ENCODE measurements at regions not wholly inside any gene's neighbourhood (a gene's known extent, or its start where the extent isn't known, plus 50 kb on each side); places are given as distances from the start of the nearest gene placed in this dataset.
A peak's percentile ranks its signal among the peaks of the same experiment; 100 is the strongest.
"Not testable (repeated sequence)": the region's sequence is repeated elsewhere in the genome, so short reads cannot be mapped to it uniquely, and the experiment has no call there.

DNA sequence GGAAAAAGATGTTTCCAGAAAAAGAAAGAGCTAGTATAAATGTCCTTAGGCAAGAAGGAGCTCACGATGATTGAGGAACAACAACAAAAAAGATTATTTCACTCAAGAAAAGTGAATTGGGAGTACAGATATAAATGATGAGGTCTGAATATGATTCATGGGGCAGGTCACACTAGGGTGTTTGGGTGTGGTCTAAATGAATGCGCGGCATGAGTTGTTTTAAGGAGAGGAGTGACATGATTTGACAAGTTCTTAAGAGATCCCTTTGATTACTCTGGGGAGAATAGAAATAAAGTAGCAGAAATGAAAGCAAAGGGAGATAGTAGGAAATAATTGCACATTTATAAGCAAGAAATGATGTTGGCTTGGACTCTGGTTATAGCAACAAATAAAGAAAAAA lies 59.3 kb downstream of the NUTM2D start:
- not testable (repeated sequence) for H3K36me3 ChIP-seq (ENCODE audit: insufficient read depth); H3K4me3 ChIP-seq (ENCODE audit: low read depth, low read length); H3K27ac ChIP-seq (ENCODE audit: low read depth); DNase-seq (ENCODE audit: extremely low spot score); H3K4me1 ChIP-seq (ENCODE audit: insufficient read depth)
- WGBS: 51% methylated on average over 3 of the region's 3 CpGs

DNA sequence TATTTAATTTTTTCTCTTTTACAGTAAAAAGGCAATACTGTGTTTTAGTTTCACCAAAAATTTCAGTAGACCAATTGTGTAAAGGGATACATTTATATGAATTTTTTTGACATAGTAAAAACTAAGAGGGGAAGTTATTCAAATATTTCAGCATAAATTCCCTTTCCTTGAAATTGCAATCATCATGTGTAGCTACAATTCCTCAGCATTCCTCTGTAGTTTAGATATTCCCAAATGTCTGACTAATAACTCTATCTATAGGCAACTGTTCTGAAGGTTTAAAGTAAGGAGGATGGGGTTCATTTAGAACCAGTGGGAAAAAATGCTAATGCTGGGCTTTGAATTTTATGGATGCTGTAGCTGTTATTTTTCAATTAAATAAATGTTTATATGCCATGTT lies 65.1 kb downstream of the NUTM2D start:
- H3K27ac ChIP-seq (ENCODE audit: low read depth); H3K36me3 ChIP-seq (ENCODE audit: insufficient read depth); H3K4me3 ChIP-seq (ENCODE audit: low read depth, low read length); DNase-seq (ENCODE audit: extremely low spot score); H3K4me1 ChIP-seq (ENCODE audit: insufficient read depth): not testable (repeated sequence)

DNA sequence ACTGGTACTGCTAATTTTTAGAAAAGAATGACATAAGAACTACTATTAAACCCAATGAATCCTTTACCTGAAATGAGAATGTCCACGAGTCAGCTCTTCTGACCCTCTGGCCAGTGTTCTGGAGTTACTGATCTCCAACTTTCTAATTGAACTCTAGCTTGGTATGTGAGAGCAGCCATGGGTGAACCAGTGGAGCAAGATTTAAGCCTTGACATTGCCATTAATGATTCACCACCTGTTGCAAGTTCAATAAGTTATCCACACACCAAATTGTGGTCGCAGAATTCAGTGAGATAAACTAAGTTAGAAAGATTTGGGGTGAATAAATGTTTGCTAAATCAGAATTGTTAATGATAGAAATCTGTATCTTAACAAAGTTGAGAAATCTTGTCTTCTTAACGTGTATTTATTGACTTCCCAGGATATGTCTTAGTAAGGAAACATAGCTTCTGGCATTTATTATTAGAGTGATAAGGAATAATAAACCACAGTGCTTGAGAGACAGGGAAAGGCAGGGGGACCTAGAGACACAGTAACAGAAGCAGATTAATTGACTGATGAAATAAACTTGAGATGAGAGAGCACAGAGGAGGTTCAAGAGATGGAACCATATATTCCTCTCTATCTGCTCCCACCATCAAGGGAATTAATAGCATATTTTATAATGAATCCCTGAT lies 67.3 kb downstream of the NUTM2D start:
- H3K4me3 ChIP-seq (ENCODE audit: low read depth, low read length); H3K27ac ChIP-seq (ENCODE audit: low read depth); H3K4me1 ChIP-seq (ENCODE audit: insufficient read depth); H3K36me3 ChIP-seq (ENCODE audit: insufficient read depth); DNase-seq (ENCODE audit: extremely low spot score): not testable (repeated sequence)
- WGBS: 53% methylated on average over 3 of the region's 3 CpGs

DNA sequence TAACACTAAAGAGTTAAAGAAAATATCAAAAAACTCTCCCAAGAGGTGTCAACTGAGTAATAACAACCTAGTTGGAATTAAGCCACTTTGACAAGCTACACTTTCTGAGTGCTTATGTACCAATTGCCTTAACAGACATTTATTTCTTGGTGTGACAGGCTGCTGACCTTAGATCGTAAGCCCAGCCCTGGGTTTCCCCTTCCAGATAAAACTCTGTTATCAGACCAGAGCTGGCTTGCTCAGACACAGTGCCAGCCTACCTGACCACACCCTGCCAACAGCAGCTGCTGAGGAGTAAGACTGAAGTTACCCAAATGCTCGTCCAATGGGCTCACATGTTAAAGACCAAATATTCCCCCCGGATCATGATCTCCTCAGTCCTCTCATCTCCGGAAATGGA lies 70.9 kb upstream of the MINPP1 start:
- 39% methylated on average over 1 of the region's 4 CpGs for WGBS
- not testable (repeated sequence) for DNase-seq (ENCODE audit: extremely low spot score); H3K4me3 ChIP-seq (ENCODE audit: low read depth, low read length); H3K4me1 ChIP-seq (ENCODE audit: insufficient read depth); H3K36me3 ChIP-seq (ENCODE audit: insufficient read depth); H3K27ac ChIP-seq (ENCODE audit: low read depth)

DNA sequence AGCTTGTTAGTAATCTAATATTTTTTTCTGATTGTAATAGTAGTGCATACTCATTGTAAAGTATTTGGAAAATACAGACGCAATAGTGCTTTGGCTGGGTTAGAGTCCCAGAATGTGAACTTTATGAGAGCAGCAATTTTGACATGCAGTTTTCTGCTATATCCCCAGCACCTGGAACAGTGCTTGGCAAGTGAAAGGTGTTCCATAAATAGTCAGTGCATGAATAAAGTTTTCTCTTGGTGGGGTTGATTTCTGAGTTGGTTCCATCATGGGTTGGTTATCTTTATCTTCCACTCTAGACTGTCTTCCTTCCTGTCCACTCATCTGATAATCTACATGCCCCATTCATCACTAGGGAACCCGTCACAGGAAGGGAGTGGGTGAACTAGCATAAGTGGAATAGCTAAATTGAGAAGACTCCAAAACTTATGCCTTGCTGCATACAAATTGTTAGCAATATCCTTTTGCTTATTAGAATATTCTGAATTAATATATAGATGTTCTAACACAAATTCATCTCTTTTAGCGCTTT lies 69.3 kb upstream of the MINPP1 start:
- WGBS: 87% methylated on average over 2 of the region's 3 CpGs
- not testable (repeated sequence) for H3K4me1 ChIP-seq (ENCODE audit: insufficient read depth); DNase-seq (ENCODE audit: extremely low spot score); H3K27ac ChIP-seq (ENCODE audit: low read depth); H3K36me3 ChIP-seq (ENCODE audit: insufficient read depth); H3K4me3 ChIP-seq (ENCODE audit: low read depth, low read length)

DNA sequence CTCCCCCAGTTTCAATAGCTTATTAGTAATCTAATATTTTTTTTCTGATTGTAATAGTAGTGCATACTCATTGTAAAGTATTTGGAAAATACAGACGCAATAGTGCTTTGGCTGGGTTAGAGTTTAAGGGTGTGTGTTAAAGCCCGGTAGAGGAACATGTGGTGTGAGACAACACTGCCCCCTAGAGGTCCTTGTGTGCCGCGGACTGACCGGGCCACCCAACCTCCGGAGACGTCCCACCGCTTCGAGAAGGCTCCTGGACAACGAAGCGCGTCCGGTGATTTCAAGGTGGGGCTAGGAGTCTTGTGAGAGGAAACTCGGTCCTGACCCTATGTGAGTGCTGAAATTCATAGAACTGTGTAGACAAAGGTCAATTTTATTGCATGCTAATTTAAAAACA lies 68.6 kb upstream of the MINPP1 start:
- not testable (repeated sequence) for H3K4me3 ChIP-seq (ENCODE audit: low read depth, low read length); H3K36me3 ChIP-seq (ENCODE audit: insufficient read depth); DNase-seq (ENCODE audit: extremely low spot score); H3K4me1 ChIP-seq (ENCODE audit: insufficient read depth); H3K27ac ChIP-seq (ENCODE audit: low read depth)
- 1% methylated on average over 11 of the region's 14 CpGs for WGBS

DNA sequence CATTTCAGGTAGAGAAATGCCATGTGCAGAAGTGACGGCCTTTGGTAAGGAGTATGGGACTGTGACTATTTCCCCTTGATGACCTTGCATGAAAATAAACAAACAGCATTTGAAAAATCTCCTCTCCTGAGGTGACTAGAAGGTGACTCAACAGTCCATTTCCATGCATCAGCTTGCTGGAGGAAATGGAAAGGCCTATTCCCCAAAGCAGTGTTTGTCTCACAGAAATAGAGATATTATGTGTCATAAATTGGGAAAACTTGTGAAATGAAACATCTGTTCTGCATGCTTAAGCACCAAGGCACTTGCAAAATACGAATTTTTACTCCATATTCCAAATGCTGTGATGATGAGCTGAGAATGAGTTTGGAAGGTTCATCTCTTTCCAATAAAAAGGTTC lies 67.2 kb upstream of the MINPP1 start:
- 50% methylated on average over 1 of the region's 2 CpGs for WGBS
- not testable (repeated sequence) for H3K4me3 ChIP-seq (ENCODE audit: low read depth, low read length); H3K27ac ChIP-seq (ENCODE audit: low read depth); H3K4me1 ChIP-seq (ENCODE audit: insufficient read depth); H3K36me3 ChIP-seq (ENCODE audit: insufficient read depth)
- DNase-seq (ENCODE audit: extremely low spot score): peak; percentile 1
